ENCODE measurements at regions not wholly inside any gene's neighbourhood (a gene's known extent, or its start where the extent isn't known, plus 50 kb on each side); places are given as distances from the start of the nearest gene placed in this dataset.
"Not testable (repeated sequence)": the region's sequence is repeated elsewhere in the genome, so short reads cannot be mapped to it uniquely, and the experiment has no call there.

DNA sequence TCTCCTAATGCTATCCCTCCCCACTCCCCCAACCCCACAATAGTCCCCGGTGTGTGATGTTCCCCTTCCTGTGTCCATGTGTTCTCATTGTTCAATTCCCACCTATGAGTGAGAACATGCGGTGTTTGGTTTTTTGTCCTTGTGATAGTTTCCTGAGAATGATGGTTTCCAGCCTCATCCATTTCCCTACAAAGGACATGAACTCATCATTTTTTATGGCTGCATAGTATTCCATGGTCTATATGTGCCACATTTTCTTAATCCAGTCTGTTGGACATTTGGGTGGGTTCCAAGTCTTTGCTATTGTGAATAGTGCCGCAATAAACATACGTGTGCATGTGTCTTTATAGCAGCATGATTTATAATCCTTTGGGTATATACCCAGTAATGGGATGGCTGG lies 537.1 kb upstream of the KLF4 start:
- TF ChIP-seq, protein P1, sequence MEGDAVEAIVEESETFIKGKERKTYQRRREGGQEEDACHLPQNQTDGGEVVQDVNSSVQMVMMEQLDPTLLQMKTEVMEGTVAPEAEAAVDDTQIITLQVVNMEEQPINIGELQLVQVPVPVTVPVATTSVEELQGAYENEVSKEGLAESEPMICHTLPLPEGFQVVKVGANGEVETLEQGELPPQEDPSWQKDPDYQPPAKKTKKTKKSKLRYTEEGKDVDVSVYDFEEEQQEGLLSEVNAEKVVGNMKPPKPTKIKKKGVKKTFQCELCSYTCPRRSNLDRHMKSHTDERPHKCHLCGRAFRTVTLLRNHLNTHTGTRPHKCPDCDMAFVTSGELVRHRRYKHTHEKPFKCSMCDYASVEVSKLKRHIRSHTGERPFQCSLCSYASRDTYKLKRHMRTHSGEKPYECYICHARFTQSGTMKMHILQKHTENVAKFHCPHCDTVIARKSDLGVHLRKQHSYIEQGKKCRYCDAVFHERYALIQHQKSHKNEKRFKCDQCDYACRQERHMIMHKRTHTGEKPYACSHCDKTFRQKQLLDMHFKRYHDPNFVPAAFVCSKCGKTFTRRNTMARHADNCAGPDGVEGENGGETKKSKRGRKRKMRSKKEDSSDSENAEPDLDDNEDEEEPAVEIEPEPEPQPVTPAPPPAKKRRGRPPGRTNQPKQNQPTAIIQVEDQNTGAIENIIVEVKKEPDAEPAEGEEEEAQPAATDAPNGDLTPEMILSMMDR (IDR thresholded peaks at IDR 0.05) = not testable (repeated sequence)
- not testable (repeated sequence) for TF ChIP-seq POLR2A (IDR thresholded peaks at IDR 0.05)

Data from adrenal gland (tissue), 5 donors.